HG02884 (cell line): ENCODE measurements at regions not wholly inside any gene's neighbourhood (a gene's known extent, or its start where the extent isn't known, plus 50 kb on each side); places are given as distances from the start of the nearest gene placed in this dataset.
"Not testable (repeated sequence)": the region's sequence is repeated elsewhere in the genome, so short reads cannot be mapped to it uniquely, and the experiment has no call there.

ENCODE experiments used
- ATAC-seq: cut with Tn5 transposase; IDR thresholded peaks from one replicate; pipeline ENCODE4 v1.9.1; 2021; ENCODE audit warnings: mild to moderate bottlenecking, moderate library complexity; ENCODE audit not compliant: unreplicated experiment

GRCh38 chr1:220942278-220942677 lies 63.0 kb downstream of the HLX start:
- no peak for ATAC-seq

GRCh38 chr1:220942914-220943313 lies 63.7 kb downstream of the HLX start:
- not testable (repeated sequence) for ATAC-seq

DNA sequence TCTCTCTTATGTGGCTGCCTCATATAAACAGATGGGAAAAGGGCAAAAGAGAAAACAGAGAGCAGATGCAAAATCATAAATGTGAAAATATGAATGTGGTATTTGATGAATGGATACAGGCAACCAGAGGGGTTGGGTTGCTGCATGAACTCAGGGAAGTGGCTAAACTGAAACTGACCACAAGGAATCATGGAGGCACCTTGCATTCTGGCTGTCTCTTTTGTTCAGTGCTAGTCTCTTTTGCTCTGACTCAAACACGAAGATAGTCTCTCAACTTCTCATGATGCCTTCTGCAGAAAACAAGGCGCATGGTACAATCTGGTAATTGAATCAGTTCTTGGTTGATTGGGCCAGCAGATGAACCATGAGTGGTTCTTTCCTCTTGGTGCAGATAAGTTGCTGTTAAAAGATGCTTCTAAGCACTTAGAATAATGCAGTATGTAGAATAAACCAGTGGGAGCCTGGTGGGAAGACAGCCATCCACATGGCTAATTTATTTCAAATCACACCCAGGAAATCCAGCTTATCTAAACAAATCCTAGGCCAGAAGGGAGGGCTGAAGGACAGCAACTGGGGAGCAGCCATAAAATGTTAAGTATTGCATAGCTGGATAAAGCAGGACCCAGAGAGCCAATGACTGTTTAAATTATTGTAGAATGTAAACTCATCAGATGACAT lies 64.2 kb downstream of the HLX start:
- ATAC-seq, result no peak

DNA sequence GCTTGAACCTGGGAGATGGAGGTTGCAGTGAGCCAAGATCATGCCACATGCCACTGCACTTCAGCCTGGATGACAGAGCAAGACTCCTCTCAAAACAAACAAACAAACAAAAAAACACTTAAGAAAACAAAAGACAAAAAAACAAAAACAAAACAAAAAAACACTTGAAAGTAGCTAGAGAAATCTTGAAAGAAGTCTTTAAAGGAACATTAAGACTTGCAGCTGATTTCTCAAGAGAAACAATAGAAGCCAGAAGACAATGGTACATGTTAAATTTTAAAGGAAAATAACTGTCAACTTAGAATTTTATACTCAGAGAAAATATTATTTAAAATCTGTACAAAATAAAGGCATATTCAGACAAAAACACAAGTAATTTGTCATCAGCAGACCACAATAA lies 71.3 kb downstream of the HLX start:
- ATAC-seq, result no peak

DNA sequence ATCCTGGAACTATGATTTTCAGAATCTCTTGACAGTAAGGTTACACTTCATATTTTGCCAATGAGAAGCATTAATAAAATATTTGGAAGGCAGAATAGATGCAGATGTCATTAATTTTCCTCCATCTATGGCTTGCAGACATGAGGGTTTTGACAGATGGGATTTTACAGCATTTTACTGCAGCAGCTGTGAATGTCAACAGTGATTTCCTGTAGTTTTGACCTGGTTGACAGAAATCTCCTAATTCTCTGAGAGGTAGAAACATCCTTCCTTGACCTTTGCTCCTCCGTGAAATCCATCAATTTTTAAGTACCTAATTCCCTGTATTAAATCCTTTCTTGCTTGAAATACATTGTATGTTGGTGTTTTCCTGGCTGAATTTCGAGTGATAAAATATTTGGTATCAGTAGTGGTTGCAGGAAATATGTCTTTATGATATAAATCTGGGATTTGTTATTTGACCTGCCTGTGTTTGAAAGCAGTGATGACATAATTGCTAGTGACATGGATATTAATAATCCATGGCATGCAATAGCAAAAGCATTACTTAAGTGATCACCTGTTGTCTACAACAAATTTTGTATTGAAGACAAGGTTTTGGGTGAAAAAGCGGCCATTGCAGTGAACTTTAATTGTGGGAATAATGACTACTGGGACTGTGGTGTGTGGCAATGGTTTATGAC lies 73.9 kb downstream of the HLX start:
- ATAC-seq, result no peak

DNA sequence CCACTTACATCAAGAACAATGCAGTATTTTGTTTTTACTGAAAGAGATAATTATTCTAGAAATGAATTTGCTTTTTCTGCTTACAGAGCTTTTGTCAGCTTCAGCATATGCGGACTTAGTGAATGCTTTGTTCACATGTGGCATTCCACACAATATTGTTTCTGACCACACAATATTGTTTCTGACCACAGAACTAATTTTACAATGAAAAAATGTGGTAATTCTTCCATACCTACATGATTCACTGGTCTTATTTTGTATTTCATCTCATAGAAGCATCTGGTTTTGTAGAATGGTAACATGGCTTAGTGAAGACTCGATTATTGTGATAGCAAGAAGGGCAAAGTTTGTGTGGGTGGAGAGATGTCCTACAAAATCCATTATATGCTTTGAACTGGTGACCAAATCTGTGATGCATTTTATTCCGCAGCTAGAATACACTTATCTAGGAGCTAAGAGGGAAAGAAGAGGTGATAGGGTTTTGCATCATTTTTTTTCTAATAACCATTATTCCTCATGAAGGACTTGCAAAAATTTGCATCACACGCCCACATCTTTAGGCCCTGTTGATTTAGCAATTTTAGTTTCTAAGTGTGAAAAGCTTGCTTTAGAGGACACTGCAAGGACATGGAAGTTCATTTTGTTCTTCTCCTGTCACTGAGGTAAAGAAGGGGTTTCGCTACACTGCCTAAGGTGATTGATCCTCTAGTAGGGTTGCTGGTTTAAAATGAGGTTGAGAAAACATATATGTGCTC lies 75.3 kb downstream of the HLX start:
- ATAC-seq, result no peak

GRCh38 chr1:220955116-220955515 lies 75.9 kb downstream of the HLX start:
- no peak for ATAC-seq

DNA sequence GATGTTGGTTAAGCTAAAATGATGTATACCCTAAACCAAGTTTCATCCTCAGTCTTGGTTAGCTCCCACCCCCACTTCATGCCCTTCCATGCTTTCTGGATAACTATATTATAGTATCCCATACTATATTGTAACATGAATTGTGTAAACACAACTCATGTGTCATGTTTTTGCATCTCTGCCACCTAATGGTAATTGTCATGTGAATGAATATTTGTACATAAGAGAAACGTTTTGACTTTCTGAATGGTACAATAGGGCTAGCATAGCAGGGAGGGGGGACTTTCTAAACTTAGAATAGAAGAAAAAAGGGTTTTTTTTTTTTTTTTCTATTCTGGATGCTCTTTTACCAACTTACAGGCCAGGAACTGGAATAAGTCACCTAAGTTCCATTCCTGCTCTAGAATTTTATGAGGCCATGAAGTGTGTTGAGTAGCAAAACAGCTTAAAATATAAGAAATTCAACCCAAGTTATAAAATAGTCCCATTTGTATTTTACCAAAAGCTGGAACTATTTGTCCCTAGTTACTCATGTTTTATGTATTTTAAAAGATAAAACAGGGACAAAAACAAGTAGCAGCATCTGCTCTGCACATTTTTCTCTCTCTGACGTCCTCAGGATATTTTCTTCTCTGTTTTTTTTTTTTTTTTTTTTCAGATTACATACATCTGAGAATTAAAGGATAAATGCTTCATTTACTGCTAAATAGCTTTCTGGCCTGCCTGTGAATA lies 77.4 kb downstream of the HLX start:
- ATAC-seq, result no peak

- ATAC-seq, result no peak
Measured at GRCh38 chr1:220957233-220957605, 78.0 kb downstream of the HLX start.

GRCh38 chr1:220958234-220958633 lies 79.0 kb downstream of the HLX start:
- no peak for ATAC-seq

- ATAC-seq, result no peak
Measured at GRCh38 chr1:220962031-220962751, 82.9 kb downstream of the HLX start.

GRCh38 chr1:220966041-220966440 lies 86.8 kb downstream of the HLX start:
- no peak for ATAC-seq

- ATAC-seq, result no peak
Measured at GRCh38 chr1:220966473-220966872, 87.2 kb downstream of the HLX start.

DNA sequence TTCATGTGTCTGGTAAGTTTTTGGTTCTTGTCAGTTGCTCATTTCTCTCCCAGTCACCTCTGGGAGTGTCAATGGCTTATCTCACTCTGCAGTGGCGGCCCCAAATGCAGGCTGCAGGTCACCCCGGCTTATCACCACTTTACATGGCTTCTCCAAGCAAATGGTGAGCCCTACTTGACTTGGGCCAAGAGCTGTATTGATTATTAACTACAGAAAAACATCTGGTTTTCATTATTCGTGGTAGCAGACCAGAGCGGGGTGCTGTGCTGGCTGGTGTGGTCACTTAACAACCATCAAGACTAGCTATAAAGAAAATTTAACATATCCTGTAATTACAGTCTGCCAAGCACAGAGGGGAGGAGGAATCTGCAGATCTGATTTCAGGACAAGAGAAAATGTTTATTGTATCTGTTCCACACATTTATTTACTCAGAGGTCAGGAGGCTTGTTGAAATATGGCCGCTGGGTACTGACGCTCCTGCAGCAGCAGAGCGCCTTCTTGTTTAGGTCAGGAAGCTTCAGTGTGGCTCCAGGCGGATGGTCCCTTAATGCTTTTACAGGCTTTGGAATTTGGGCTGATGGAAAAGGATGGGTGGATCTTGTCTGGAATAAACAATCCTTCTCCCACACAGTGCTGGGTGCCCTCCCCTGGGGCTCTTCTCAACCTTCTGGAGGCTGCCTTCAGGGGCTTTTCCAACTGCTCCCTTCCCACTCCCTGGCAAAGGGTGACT lies 87.8 kb downstream of the HLX start:
- no peak for ATAC-seq

- ATAC-seq, result no peak
Measured at GRCh38 chr1:220967911-220968310, 88.7 kb downstream of the HLX start.

DNA sequence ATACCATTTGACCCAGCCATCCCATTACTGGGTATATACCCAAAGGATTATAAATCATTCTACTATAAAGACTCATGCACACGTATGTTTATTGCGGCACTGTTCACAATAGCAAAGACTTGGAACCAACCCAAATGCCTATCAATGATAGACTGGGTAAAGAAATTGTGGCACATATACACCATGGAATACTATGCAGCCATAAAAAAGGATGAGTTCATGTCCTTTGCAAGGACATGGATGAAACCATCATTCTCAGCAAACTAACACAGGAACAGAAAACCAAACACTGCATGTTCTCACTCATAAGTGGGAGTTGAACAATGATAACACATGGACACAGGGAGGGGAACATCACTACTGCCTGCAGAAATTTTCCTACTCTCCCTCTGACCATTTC lies 90.0 kb downstream of the HLX start:
- not testable (repeated sequence) for ATAC-seq

DNA sequence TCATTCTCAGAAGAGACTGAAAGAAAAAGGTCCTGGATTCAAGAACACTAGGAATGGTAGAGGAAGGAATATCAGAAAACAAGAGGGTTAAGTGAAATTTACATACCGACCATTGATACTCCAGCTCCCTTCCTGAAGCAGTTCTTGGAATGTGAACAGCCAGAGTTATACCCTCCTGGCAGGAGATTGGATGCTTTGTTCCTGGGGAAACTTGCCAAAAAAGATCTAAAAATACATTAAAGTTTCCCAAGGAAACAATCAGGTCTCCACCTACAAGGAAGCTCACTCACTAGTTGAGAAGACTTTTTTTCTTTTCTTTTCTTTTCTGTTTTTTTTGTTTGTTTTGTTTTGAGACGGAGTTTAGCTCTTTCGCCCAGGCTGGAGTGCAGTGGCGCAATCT lies 91.1 kb downstream of the HLX start:
- ATAC-seq, result no peak

GRCh38 chr1:220971221-220971620 lies 92.0 kb downstream of the HLX start:
- no peak for ATAC-seq

DNA sequence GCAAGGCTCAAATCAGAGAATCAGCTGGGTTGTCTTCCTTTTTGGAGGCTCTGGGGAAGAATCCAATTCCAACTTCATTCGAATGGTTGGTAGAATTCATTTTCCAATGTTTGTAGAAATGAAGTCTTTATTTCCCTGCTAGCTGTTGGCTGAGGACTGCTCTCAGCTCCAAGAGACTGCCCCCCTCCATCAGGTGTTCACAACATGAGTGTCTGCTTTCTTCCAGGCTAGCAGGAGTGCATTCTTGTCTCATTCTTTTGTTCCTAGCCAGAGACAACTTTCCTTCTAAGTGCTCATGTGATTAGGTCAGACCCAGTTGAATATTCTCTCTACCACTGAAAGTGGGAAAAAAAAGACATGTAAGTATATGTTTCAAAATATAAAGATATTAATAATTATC lies 95.2 kb downstream of the HLX start:
- ATAC-seq, result no peak

DNA sequence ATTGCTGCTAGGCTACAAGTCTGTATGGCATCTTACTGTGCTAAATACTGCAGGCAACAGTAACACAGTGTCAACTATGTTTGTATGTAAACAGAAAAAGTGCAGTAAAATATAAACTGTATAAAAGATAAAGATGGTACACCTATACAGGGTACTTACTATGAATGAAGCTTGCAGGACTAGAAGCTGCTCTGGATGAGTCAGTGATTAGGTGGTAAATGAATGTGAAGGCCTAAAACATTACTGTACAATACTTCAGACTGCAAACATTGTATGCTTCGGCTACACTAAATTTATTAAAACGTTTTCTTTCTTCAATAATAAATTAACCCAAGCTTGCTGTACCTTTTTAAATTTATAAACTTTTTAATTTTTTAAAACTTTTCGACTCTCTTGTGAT lies 97.1 kb downstream of the HLX start:
- no peak for ATAC-seq
